Esophagus muscularis mucosa (tissue), 4 donors: ENCODE measurements at regions not wholly inside any gene's neighbourhood (a gene's known extent, or its start where the extent isn't known, plus 50 kb on each side); places are given as distances from the start of the nearest gene placed in this dataset.

Source experiments
- DNase-seq: peaks from one replicate; pipeline ENCODE4 v3.0.0-alpha.2; 2017; ENCODE audit errors: extremely low spot score
- H3K27ac ChIP-seq, 4 donors: fragments of 200-600 bp; sonication (generic); replicated peaks in 1 of 4; 1 replicate in 3 of 4; 2 replicates in 1 of 4; pipeline ENCODE4 v1.5.1; 2016 to 2019; ENCODE audit warnings: mild to moderate bottlenecking in 1 of 4
- H3K27me3 ChIP-seq, 4 donors: fragments of 200-600 bp; sonication (generic); one replicate each; pipeline versions ENCODE4 v1.5.1 to v1.6.0; 2016 to 2019
- H3K36me3 ChIP-seq, 4 donors: fragments of 200-600 bp; sonication (generic); one replicate each; pipeline ENCODE4 v1.5.1; 2016 to 2019
- H3K4me1 ChIP-seq, 4 donors: fragments of 200-600 bp; sonication (generic); one replicate each; pipeline ENCODE4 v1.5.1; 2016 to 2019
- H3K4me3 ChIP-seq, 4 donors: fragments of 200-600 bp; sonication (generic); 1 replicate in 2 of 4; 2 replicates in 2 of 4; pipeline ENCODE4 v1.5.1; 2016 to 2019; ENCODE audit warnings: mild to moderate bottlenecking in 4 of 4, moderate library complexity in 1 of 4
- H3K9me3 ChIP-seq, 4 donors: fragments of 200-600 bp; sonication (generic); 1 replicate in 3 of 4; 2 replicates in 1 of 4; pipeline ENCODE4 v1.5.1; 2016 to 2019
- CTCF ChIP-seq, 3 experiments: fragments of 200-600 bp in 2 of 3; fragments of 450-650 bp in 1 of 3; sonication (generic) in 2 of 3; IDR thresholded peaks; one replicate each; pipeline ENCODE4 v1.5.1; 2017 to 2019; ENCODE audit warnings: antibody characterized with exemption in 3 of 3, mild to moderate bottlenecking in 2 of 3, moderate library complexity in 1 of 3
- EP300 ChIP-seq: sonication (generic); formaldehyde crosslinking; IDR thresholded peaks from one replicate; pipeline ENCODE4 v1.6.1; 2017; ENCODE audit warnings: antibody characterized with exemption
- POLR2A ChIP-seq: fragments of 450-650 bp; IDR thresholded peaks from one replicate; pipeline ENCODE4 v1.6.1; 2017; ENCODE audit warnings: antibody characterized with exemption, moderate library complexity, mild to moderate bottlenecking, low read depth
- POLR2AphosphoS5 ChIP-seq, 2 donors: sonication (generic); formaldehyde crosslinking; IDR thresholded peaks; one replicate each; pipeline ENCODE4 v1.6.1; 2017; ENCODE audit warnings: antibody characterized with exemption in 2 of 2
- WGBS: methylation state at CpG from one replicate; pipeline ENCODE4 v1.1.5; 2018; 5-methylcytosine and 5-hydroxymethylcytosine counted together
- intact Hi-C: fragments of 100-400 bp; cut with DNase I; formaldehyde crosslinking; loops from one replicate; pipeline ENCODE4 v1.15.1; 2023

GRCh38 chr2:65779021-65779420 is 346.6 kb upstream of the SPRED2 start:
- TF ChIP-seq POLR2A = no peak
- no peak for TF ChIP-seq CTCF (IDR thresholded peaks at IDR 0.05)
- TF ChIP-seq POLR2AphosphoS5 (IDR thresholded peaks at IDR 0.05) = no peak
- no peak for TF ChIP-seq EP300

GRCh38 chr2:65778137-65778536 is 345.7 kb upstream of the SPRED2 start:
- H3K4me1 ChIP-seq = no peaks in the 10 kb centered on the region
- DNase-seq = no peak
- no peak overlapping the region for H3K4me3 ChIP-seq
- no peak overlapping the region for H3K27ac ChIP-seq
- no peaks in the 10 kb centered on the region for H3K36me3 ChIP-seq
- 94% methylated on average over 2 of the region's 2 CpGs for WGBS
- TF ChIP-seq CTCF (IDR thresholded peaks at IDR 0.05) (no peak), POLR2AphosphoS5 (IDR thresholded peaks at IDR 0.05) (no peak)
- H3K9me3 ChIP-seq = no peaks in the 10 kb centered on the region
- intact Hi-C loops = no loop called here
- H3K27me3 ChIP-seq = no peaks in the 10 kb centered on the region

More at GRCh38 chr2:65779021-65779420, 346.6 kb upstream of the SPRED2 start:
- Histone ChIP-seq H3K27ac (no peak overlapping the region), H3K4me1 (no peaks in the 10 kb centered on the region), H3K36me3 (no peaks in the 10 kb centered on the region), H3K9me3 (no peaks in the 10 kb centered on the region), H3K27me3 (no peaks in the 10 kb centered on the region), H3K4me3 (no peak overlapping the region)
- intact Hi-C loops = no loop called here
- 86% methylated on average over 1 of the region's 1 CpG for WGBS
- DNase-seq = no peak

- Histone ChIP-seq H3K9me3 (no peaks in the 10 kb centered on the region), H3K4me1 (no peaks in the 10 kb centered on the region), H3K27me3 (no peaks in the 10 kb centered on the region), H3K36me3 (no peaks in the 10 kb centered on the region), H3K27ac (no peak overlapping the region), H3K4me3 (no peak overlapping the region)
- no peak for TF ChIP-seq EP300
- no peak for TF ChIP-seq POLR2AphosphoS5 (IDR thresholded peaks at IDR 0.05)
- TF ChIP-seq POLR2A = no peak
- no peak for TF ChIP-seq CTCF (IDR thresholded peaks at IDR 0.05)
- intact Hi-C loops = no loop called here
- 96% methylated on average over 2 of the region's 2 CpGs for WGBS
- DNase-seq = no peak
Measured at GRCh38 chr2:65775839-65776238, 343.4 kb upstream of the SPRED2 start.

GRCh38 chr2:65767946-65768345 is 335.5 kb upstream of the SPRED2 start:
- no peak overlapping the region for H3K4me3 ChIP-seq
- 81% methylated on average over 4 of the region's 4 CpGs for WGBS
- intact Hi-C loops = no loop called here
- TF ChIP-seq CTCF (IDR thresholded peaks at IDR 0.05) = no peak
- no peak for TF ChIP-seq EP300
- TF ChIP-seq POLR2A = no peak
- no peak for TF ChIP-seq POLR2AphosphoS5 (IDR thresholded peaks at IDR 0.05)
- H3K27me3 ChIP-seq = no peaks in the 10 kb centered on the region
- DNase-seq = no peak
- no peaks in the 10 kb centered on the region for H3K36me3 ChIP-seq
- no peak overlapping the region for H3K27ac ChIP-seq
- no peaks in the 10 kb centered on the region for H3K4me1 ChIP-seq
- no peaks in the 10 kb centered on the region for H3K9me3 ChIP-seq

- intact Hi-C loops = no loop called here
- Histone ChIP-seq H3K27ac (no peak overlapping the region), H3K9me3 (no peaks in the 10 kb centered on the region), H3K27me3 (no peaks in the 10 kb centered on the region), H3K36me3 (no peaks in the 10 kb centered on the region), H3K4me1 (no peaks in the 10 kb centered on the region), H3K4me3 (no peak overlapping the region)
- 79% methylated on average over 6 of the region's 6 CpGs for WGBS
- no peak for DNase-seq
- no peak for TF ChIP-seq POLR2AphosphoS5 (IDR thresholded peaks at IDR 0.05)
- TF ChIP-seq EP300 = no peak
- TF ChIP-seq CTCF (IDR thresholded peaks at IDR 0.05) = no peak
- no peak for TF ChIP-seq POLR2A
Measured at GRCh38 chr2:65766768-65767267, 334.4 kb upstream of the SPRED2 start.
